ENCODE measurements at regions not wholly inside any gene's neighbourhood (a gene's known extent, or its start where the extent isn't known, plus 50 kb on each side); places are given as distances from the start of the nearest gene placed in this dataset.

GRCh38 chr4:18559492-18559891 is 537.9 kb upstream of the LCORL start:
- TF ChIP-seq POLR2A (IDR thresholded peaks at IDR 0.05) (no peak), CTCF (IDR thresholded peaks at IDR 0.05) (no peak)

All from heart left ventricle (tissue), 13 donors.